Cerebellar nuclear complex (tissue), 1 donor: ENCODE measurements at regions not wholly inside any gene's neighbourhood (a gene's known extent, or its start where the extent isn't known, plus 50 kb on each side); places are given as distances from the start of the nearest gene placed in this dataset.

ENCODE experiments used
- DNase-seq, 2 experiments: peaks; one replicate each; lab custom pipeline; 2025; lab: John Stamatoyannopoulos, UW

DNA sequence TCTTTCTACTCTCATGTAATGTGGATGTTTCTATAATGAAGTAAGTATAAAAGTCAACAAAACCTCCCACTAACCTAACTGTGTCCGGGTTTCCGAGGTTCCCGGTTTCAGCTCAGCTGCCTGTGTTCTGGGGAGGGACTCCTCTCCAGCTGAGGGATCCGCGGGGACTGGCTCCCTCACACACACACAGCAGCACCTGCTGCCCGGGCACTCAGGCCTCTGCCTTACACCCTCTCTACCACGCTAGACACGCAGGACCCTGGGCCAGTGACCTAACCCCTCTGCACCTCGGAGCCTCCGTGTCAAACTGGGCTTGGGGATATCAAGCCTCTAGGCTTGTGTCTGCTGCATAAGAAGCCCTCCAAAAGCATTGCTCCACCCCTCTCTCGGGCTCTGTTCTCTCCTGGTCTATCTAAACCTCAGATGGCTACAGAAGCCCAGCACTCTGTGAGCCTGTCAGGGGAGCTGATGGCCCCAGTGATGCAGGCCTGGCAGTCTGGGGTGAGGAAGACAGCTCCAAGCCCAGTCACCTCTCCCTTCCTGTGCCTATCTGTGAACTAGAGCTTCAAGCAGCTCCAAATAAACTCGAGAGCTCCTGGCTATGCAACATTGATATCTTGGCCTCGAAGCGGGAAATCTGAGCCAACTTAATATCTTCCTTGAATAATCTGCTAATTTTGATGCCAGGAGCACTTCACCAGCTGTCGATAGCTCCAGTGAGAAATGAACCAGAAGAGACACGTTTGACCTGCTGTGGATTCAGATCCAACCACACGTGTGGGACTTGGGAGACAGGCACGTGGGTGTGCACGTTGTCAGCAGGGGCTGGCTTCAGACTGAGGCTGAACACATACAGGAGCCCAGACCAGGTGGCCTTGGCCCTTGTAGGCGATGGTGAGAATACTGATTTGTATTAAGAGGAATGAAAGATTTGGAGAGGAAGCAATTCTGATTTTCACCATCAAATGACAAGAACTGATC, 232.7 kb upstream of the B3GAT1 start:
- DNase-seq = no peak

DNA sequence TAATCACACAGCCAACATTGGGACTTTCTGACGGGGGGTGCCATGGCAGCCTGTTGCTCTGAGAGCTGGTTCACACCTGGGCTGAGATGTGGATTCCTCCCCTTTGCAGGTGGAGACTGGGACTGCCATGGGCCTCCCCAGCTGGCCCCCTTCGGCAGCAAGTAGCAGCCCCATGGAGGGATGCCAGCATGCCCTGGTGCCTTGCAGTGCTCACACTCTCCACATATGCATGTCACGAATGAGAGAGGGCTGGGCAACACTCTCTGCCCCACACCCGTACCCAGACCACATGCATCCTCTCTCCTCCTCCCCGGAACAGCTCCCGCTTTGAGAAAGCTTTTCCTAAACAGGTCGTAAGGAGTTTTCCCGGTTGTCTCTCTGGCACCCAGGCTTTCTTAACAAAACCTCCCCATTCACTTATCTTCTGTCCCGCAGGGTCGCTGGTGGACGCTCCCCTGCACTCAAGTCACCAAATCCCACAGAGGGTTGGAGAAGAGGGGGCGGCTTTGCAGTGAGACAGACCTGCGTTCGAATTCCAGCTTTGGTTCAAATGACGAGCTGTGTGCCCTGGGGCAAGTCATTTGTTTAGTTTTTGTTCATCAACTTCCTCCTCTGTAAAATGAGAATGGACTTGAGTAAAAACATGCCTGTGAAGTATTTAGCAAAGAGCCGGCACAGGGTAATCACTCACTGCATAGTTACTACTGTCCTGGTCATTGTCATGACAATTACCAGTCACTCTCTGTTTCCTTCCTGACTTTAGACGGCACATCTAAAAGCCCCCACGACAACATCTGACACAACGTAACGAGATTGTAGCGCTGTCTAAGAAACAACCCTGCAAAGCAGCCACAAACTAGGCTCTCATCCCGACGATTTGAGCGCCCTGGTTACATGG, 231.3 kb upstream of the B3GAT1 start:
- DNase-seq = no peak

DNA sequence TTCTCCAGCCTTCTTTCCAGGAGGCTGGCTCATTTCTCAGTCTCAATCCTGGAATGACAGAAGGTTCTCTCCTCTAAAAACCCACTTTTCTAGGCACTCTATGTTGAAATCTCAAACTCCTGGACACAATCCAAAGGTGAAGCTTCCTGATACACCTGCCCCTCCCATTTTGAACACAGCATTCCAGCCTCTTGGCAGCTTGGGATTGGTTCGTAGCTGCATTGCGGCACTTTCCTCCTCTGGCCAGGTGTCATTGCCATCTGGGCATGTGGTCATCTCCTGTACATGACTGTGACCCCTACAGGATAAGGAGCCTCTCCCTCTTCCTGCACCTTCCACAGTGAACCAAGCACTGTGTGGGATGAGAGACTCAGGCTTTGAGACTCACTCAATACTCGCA, 230.2 kb upstream of the B3GAT1 start:
- no peak for DNase-seq

DNA sequence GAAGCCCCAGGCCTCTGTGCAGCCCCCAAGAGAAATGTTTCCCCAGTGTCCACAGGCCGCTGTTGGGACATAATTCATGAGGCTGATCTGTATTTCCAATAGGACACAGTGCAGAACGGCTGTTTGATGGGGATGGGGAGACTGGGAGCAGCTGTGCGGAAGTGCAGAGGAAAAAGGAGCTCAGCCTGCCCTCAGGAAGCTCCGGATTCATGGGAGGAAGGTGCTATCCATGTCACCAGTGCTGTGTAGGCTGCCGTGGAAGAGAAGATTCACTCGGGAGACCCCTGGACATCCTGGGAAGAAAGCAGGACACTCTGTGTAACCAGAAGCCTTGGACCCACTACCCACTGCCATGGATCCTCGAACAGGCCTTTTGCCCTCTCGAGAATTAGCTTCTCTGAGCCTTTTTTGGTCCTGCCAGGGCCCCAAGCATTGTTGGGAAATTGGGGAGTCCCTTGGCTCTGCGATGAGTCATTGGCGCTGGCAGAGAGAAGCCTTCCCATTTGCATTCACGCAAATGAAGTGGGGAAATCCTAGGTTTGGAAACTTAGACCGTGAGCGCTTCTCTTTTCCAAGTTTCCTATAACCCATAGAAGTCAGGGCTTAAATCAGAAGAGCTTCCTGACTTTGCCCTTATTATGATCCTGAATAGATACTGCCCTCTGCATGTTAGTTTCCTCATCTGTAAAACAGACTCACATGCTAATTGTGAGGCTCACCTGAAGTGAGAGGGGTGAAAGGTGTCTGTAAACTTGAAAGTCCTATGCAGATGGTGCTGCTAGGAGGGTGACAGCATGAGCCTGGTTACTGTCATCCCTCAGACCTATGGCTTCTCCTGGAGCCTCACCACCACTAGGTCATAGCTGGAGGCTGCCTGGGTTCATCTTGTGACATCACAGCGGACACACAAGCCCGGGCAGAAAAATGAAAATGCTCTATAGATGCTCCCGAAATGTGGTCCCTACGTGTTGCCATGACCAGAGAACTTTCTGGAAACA, 229.2 kb upstream of the B3GAT1 start:
- no peak for DNase-seq

DNA sequence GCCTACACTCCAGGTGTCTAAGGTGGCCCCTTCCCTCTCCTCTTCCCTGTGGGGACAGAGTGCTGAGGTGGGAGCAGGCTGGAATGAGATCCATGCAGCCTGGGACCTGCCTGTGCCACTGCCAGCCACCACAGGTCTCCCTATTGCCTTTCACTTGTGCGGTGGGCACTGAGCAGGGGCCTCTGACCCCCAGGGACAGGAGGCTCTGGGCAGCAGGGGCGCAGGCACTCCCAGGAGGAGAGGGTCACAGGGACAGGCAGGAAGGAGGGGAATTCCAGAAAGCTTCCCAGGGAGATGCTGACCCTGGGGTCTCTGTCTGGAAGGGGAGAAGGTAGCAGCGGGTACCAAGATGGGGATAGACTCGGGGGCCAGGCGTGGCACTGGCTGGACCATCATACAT, 228.5 kb upstream of the B3GAT1 start:
- DNase-seq = no peak

DNA sequence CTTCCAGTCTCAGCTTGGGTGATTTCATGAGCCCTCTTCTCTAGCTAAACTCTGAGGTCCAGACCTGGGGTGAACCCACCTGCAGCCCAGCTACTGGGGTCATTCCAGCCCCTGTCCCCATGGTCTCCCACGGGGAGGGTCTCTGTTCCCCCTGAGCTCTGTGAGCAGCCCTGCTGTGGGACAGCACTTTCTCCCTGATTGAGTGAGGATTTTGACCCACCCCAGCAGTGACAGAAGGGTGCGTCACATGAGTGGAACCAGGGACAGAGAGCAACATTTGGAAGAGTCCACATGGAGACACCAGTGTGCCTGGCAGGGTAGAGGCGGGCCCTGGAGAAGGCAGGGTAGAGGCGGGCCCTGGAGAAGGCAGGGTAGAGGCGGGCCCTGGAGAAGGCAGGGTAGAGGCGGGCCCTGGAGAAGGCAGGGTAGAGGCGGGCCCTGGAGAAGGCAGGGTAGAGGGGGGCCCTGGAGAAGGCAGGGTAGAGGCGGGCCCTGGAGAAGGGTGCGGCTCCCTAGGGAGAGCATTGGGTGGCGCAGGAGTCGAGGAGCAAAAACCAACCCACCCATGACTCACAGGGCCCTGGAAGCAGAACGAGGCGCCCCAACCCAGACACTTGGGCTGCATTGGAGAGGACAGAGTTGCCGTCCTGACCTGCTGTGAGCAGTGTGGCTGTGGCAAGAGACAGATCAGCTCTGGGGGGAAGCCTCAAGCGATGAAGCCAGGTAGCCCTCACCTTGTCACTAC, 227.7 kb upstream of the B3GAT1 start:
- no peak for DNase-seq

DNA sequence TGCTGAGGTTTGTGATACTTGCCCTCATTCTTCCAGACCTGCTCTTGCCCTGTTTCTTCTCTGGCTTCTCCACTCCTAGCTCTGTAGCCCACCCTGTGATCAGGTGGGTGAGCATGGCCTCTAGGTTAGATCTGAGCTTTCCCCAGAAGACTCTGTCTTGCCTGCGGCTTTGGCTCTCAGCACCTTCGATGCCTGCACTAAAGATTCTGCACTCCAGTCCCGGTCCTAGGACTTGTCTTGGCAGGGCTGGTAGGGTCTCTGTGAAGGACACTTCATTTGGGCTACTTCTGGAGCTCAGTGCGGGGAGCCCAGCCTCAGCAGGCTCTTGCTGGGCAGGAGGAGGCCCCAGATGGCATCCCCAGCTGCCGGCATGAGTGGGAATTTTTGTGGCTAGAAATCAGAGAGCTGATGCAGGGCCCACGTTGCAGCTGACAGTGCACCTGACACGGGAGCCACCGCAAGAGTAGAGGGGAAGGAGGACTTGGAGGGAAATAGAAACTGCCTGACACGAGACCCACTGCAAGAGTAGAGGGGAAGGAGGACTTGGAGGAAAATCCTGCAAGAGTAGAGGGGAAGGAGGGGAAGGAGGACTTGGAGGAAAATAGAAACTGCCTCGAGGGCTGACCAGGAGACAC, 226.9 kb upstream of the B3GAT1 start:
- DNase-seq = no peak

DNA sequence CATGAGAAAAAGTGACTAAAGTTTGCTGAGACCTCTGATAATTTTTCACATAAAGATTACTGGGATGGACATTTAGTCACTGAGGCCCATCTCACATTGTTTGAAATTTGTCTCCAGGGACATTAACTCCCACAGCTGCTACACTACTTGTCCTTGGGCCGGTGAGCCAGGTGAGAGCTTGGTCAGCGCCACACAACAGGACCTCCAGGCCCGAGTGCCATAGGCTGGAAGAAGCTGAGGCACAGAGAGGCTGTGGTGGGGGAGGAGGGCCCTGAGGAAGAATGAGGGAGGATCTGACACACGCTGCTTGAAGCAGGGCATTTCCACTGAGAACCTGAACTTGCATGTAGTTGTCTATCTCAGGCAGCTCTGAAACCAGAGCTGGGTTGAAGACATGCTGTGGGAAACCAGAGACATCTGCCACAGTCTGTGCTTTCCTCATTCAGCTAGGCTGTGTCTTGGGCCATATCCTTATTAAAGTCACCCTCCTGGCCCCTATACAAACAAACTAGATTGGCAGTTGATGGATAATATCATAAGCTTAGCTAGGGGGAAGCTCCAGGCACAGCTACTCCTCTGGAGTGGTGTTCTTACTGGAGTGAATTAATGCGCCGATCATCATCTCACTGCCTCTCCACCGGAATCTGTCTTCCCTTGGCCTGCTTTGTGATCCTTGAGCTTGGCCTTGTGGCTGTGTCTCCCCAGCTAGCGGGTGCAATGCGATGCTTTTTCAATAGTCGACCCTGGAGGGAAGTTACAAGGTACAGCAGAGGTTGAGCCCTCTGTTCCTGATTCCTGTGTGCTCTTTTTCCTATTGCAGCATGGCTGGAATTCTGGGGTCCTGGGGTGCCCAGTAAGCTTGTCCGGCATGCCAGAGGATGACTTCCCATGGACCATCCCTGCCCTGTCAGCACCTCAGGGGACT, 225.3 kb upstream of the B3GAT1 start:
- DNase-seq = no peak

DNA sequence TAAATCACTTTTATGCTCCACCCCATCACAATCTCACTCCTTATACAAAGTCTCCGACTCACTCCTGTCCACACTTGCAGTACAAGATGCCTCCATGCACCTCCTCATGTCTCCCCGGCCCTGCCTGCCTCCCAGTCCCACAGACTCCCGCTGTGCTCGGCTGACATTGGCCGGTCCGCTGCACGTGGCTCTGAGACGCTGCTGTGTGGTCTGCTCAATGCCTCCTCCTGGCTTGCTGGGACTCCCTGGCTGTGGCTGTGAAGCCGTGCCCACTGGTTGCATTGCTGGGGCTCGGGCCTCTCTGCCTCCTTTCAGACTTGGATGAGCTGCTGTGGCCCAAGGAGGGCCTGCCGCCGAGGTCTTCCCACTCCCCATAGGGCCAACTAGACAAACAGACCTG, 224.0 kb upstream of the B3GAT1 start:
- no peak for DNase-seq

DNA sequence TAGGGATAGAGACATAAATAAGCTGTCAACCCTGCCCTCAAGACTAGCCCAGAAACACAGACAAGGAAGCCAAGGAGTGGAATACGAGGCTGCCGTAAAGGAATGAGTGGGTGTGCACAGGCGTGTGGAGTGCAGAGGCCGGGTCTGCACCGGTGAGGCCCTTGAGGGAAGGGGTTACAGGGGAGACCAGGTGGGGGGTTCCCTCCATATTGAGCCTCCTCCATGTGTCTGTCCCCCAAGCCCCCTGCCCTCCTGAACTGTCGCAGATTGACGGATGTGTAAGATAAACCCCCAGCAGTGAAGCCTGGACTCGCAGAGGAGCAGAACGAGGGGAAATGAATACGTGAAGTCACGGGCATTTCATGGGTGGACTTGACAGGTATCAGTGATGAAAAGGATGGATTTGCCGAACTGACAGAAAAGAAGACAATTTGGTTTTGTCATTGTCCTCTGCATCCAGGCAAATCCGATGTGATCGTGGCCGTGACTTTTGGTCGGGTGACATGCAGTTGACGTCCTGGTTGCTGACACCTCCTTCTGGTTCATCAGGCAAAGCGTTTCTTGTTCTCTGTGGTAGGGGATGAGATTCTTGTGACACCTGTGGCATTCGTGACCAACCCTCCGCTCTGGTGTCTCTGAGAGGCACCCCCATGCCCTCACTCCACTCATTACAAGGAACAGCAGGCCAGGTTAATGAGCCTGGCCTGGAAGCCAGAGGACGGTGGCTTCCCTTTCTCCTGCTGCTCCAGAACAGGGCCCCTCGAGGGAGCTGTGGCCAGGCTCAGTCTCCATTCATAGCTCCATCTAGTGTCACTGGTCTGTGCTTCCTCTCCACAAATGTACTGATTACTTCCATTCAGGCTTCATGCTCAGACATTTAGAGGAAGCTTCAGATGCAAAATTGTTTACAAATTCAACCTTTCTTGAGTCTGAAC, 223.1 kb upstream of the B3GAT1 start:
- DNase-seq = no peak

DNA sequence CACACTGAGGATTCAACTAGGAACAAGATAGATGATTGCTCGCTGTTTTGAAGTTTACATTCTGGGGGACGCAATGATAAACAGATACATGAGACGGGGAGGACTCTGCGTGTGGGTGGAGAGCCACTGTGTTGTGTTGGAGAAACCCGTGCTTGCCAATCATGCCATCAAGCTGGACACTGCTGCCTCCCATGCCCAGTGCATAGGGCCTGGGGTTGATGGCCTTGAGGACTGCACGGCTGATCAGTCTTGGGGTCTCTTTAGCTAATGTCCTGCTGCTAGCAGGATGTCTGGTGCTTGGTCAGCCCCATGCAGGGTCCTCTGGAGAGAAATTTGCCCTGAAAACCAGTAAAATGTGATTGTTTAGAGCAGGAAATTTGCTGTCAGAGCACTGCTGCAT, 221.2 kb upstream of the B3GAT1 start:
- DNase-seq = no peak

DNA sequence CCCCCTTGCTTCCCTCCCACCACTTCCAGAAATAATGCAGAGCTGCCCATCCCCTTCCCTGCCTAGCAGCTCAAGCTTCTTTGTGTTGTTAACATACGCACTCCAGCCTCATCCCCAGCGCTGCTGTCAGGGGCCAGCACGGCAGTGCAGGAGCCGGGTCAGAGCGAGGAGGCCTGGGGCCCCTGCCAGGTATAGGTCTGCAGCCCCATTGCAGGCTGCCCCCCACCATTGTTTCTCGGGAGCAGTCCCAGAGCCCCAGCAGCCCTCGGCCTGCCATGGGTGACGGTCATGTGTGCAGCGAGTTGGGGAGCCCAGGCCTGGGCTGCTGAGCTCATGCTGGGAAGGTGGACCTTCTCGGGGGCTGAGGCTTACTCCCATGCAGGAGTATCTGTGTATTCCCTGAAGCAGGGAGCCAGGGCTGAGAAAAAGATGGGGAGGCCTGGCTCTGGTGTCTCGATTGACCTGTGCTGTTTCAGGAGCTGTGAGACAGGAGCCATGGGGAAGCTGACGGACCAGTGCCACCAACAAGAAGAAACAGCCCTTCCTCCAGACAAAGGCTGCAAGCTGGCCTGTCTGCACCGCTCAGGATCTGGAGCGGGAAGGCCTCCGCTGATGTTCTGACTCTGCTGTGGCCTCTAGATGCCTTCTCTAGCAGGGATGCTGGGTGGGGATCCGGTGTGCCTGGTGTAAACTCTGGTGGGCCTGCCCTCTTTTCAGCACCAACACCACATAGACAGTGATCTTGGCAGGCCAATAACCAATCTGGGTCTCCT, 220.5 kb upstream of the B3GAT1 start:
- DNase-seq = no peak

DNA sequence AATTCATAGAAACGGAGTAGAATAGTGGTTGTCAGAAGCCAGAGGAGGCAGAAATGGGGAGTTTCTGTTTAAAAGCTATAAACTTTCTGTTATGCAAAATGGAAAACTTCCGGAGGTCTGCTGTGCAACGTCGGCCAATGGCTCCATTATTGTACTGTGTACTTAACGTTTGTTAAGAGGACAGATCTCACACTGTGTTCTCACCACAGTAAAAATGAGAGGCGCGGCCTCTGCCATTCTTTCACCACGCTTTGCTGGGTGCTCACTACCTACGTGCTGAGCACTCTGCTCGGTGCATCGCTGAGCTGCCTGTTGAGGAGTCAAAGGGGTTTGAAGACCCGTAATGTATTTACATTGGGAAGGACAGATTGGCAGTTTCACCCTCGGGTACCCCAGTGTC, 218.8 kb upstream of the B3GAT1 start:
- no peak for DNase-seq

DNA sequence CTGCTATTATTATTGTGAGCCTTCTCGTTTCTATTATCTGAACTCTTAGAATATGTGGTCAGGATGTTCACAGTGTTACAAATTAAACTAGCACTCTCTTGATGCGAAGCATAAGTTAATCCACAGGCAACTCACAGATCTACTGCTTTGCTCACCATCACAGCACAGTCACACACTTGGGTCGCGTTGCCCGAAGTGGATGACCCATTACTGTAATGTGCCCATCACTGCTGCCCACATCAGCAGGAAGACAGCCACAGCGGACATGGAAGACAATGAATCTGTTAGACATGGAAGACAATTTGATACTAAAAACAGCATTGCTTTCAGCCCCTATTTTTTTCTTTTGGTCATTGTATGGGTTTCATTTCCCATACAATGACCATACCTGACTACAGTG, 216.4 kb upstream of the B3GAT1 start:
- DNase-seq = no peak

DNA sequence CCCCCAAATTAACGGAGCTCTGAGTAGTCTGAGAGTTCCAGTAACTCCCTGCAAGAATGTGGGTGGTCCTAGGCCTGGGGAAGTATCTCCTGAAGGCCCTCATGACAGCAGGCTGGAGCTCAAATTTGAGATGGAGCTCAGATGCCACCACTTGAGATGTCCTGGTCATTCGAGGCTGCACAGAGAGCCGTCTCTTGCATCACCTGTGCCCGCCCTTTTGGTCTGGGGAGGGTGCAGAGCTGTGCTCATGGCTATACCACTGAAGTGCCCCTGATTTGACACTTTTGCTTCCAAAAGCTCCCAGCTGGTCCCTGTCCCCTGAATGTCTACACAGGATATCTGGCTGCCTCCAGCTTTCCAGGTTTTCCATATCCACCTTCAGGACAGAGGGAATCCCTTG, 214.0 kb upstream of the B3GAT1 start:
- DNase-seq = no peak

DNA sequence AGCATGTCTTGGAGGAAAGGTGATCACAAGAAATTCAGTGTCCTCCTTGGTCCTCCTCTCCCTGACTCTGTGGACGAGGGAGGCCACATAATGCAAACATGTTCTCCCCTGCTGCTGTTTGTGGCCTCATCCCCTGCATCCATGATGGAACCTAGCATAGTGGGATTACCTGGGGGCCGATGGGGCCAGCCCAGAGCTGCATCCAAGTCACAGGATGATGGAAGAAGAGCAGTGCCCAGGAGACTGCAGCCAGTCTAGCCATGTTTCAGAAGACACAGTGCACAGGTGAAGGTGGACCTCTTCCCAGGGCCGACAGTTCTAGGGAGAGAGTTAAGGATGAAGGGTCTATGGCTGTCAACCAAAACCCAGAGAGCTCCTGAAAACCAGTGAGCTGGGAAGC, 213.6 kb upstream of the B3GAT1 start:
- DNase-seq = no peak

DNA sequence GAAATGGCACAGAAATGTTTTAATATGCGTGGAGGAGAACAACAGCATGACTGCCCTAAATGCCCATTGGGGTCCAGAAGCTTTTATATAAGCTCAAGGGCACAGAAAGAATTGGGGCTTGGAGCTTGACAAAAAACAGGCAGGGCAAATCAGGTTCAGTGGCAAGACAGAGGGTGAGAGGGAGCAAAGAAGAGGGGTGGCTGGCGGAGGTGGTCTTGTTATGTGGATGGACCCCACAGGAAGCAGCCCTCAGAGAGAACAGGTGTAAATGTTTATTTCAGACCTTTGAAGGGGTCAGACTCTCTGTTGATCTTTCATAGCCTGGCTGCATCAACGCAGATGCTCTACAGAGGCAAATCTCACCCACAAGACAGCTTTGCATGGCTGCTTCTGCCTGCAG, 213.1 kb upstream of the B3GAT1 start:
- no peak for DNase-seq
